ENCODE measurements at regions not wholly inside any gene's neighbourhood (a gene's known extent, or its start where the extent isn't known, plus 50 kb on each side); places are given as distances from the start of the nearest gene placed in this dataset.

DNA sequence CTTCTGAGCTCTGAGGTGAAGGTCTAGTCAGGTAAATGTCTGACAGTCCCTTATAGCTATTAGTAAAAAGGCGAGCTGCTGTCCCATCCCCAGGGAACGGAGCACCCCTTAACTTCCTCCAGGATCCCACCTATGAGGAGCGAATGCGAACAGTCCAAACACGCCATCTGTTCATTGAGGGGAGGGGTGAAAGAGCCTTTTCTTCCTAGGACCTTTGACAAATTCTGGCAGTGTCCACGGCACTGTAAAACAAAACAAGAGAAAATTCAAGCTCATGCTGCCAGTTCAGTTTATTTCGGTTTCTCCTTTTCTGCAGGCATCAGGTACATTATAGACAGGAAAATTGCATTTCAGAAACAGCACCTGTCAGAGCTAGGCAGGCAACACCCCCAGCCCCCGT lies 253.8 kb upstream of the CADM1 start:
- TF ChIP-seq FOXJ3 (CRISPR knock-in tag; IDR thresholded peaks at IDR 0.05) (no peak), RAD21 (IDR thresholded peaks at IDR 0.05; ENCODE audit: low read length) (no peak), TEAD4 (IDR thresholded peaks at IDR 0.05; ENCODE audit: borderline replicate concordance, insufficient read depth) (no peak), PBX3 (IDR thresholded peaks at IDR 0.05) (no peak)

All from SK-N-SH (cell line).